Fibroblast of lung (primary cell): ENCODE measurements at regions not wholly inside any gene's neighbourhood (a gene's known extent, or its start where the extent isn't known, plus 50 kb on each side); places are given as distances from the start of the nearest gene placed in this dataset.

Source experiments
- EZH2 ChIP-seq: IDR thresholded peaks from 2 replicates; pipeline ENCODE4 v1.5.1; 2012; ENCODE audit warnings: low read length, control low read depth, mild to moderate bottlenecking; ENCODE audit errors: missing control alignments
- TF ChIP-seq, protein P1 (sequence below), 2 donors: IDR thresholded peaks in 1 of 2; conservative IDR thresholded peaks in 1 of 2; 1 replicate in 1 of 2; 2 replicates in 1 of 2; pipeline ENCODE4 v1.5.1; 2011 to 2012; ENCODE audit warnings: low read length in 2 of 2, control low read depth in 1 of 2, inconsistent platforms in 1 of 2, low read depth in 1 of 2, mild to moderate bottlenecking in 1 of 2

DNA sequence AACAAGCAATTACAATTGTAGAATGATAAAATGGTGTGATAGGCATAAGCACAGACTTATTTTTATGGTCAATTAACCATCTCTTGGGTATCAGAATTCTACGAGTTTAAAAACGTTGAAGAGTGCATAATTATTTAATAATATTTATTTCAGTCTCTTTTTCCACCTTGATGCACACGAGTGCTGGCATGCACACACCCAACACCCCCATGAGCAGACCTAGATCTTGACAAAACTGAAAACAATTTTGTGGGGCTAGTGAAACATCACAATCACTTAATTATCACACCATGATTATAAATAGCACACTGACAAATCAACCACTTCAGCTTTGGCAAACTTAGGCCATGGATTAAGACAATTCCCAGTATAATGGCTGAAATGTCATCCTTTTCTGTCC, 61.0 kb upstream of the RFC3 start:
- TF ChIP-seq, protein P1, sequence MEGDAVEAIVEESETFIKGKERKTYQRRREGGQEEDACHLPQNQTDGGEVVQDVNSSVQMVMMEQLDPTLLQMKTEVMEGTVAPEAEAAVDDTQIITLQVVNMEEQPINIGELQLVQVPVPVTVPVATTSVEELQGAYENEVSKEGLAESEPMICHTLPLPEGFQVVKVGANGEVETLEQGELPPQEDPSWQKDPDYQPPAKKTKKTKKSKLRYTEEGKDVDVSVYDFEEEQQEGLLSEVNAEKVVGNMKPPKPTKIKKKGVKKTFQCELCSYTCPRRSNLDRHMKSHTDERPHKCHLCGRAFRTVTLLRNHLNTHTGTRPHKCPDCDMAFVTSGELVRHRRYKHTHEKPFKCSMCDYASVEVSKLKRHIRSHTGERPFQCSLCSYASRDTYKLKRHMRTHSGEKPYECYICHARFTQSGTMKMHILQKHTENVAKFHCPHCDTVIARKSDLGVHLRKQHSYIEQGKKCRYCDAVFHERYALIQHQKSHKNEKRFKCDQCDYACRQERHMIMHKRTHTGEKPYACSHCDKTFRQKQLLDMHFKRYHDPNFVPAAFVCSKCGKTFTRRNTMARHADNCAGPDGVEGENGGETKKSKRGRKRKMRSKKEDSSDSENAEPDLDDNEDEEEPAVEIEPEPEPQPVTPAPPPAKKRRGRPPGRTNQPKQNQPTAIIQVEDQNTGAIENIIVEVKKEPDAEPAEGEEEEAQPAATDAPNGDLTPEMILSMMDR (conservative IDR thresholded peaks at IDR 0.05 in 1 of 2, IDR thresholded peaks at IDR 0.05 in 1 of 2; ENCODE audit: low read depth in 1 of 2, low read length in 2 of 2): no peak
- no peak for TF ChIP-seq EZH2
